Amniotic stem cell (primary cell): ENCODE measurements at regions not wholly inside any gene's neighbourhood (a gene's known extent, or its start where the extent isn't known, plus 50 kb on each side); places are given as distances from the start of the nearest gene placed in this dataset.
"Not testable (repeated sequence)": the region's sequence is repeated elsewhere in the genome, so short reads cannot be mapped to it uniquely, and the experiment has no call there.

Source experiments
- DNase-seq: peaks from one replicate; lab custom pipeline; 2025; lab: John Stamatoyannopoulos, UW

- DNase-seq: no peak
Measured at GRCh38 chr13:82963226-82964099, 918.8 kb downstream of the SLITRK1 start.

DNA sequence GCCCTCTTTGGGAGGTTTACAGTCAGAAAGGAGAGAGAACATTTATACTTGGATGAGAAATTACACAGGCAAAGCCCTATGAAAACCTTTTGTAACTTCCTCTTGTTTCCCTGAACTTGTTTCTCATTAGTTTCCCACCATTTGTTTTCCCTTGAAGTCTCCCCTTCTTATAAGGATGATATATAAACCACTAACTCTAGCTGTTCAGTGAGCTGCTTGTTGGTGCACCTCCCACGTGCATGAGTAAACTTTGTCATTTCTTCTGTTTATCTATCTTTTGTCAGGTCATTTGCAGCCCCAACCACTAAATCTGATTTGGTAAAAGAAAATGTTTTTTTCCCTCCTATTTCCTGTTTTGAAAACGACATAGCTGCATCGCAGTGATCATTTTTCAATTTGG is 919.9 kb downstream of the SLITRK1 start:
- DNase-seq: no peak

GRCh38 chr13:82961757-82962156 is 920.5 kb downstream of the SLITRK1 start:
- DNase-seq: no peak

- DNase-seq: not testable (repeated sequence)
Measured at GRCh38 chr13:82952336-82952735, 929.9 kb downstream of the SLITRK1 start.

DNA sequence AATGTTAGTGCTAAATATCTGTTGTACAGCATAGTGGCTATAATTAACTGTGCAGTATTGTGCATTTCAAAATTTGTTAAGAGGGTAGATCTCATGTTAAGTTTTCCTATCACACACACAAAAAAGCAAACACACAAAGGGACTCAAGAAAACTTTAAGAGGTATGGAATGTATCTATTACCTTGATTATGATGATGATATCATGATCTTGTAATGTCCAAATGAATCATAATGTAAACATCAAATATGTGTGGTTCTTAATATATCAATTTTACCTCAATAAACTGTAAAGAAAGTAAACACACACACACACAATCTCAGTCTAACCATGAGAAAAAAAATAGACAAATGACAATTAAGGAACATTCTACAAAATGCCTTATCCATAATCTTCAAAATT is 934.6 kb downstream of the SLITRK1 start:
- no peak for DNase-seq

GRCh38 chr13:82947191-82947621 is 935.1 kb downstream of the SLITRK1 start:
- DNase-seq: no peak

GRCh38 chr13:82938644-82939043 is 943.6 kb downstream of the SLITRK1 start:
- DNase-seq: no peak

GRCh38 chr13:82934000-82934399 is 948.3 kb downstream of the SLITRK1 start:
- DNase-seq: no peak

DNA sequence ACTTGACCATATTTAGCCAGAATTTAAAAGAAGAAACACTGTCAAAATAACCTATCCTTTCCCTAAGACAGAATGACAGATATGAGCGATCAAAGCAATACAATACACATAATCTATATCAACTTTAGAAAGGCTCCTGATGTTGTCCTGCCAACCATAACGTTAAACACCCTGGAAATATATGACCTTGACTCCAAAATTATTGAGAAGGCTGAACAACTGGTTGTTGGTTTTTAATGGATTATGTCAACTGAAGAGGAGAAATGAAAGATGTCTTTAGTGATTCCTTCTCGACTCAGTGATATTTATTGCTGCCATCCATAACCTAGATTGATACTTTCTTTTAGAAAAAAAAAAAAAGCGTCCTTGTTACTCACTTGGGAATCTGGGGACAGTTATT is 957.2 kb downstream of the SLITRK1 start:
- no peak for DNase-seq

DNA sequence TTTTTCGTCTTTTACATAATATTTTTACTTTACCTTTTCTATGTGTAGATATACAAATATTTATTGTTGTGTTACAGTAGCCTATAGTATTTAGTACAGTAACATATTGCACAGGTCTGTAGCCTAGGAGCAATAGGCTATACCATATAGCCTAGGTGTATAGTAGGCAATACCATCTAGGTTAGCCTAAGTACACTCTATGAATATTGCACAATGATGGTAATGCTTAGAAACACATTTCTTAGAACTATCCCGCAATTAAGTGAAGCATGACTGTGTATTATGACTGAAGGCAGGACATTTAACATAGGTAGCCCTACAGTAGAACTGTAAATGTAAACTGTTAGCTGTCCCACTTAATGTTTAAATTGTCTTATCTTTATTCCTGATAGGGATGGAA is 964.3 kb downstream of the SLITRK1 start:
- no peak for DNase-seq

GRCh38 chr13:82912564-82912963 is 969.7 kb downstream of the SLITRK1 start:
- no peak for DNase-seq

DNA sequence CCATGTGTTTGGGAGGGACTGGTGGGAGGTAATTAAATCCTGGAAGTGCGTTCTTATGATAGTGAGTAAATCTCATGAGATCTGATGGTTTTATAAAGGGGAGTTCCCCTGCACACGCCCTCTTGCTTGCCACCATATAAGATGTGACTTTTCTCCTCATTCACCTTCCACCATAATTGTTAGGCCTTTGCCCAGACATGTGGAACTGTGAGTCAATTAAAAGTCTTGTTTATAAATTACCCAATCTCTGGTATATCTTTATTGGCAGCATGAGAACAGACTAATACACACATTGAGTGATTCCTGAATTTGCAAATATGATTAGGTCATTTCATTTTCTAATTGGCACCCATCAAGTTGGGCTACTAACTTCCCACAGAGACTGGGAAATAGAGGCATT is 977.2 kb downstream of the SLITRK1 start:
- no peak for DNase-seq

- DNase-seq: no peak
Measured at GRCh38 chr13:82900453-82900852, 981.8 kb downstream of the SLITRK1 start.

DNA sequence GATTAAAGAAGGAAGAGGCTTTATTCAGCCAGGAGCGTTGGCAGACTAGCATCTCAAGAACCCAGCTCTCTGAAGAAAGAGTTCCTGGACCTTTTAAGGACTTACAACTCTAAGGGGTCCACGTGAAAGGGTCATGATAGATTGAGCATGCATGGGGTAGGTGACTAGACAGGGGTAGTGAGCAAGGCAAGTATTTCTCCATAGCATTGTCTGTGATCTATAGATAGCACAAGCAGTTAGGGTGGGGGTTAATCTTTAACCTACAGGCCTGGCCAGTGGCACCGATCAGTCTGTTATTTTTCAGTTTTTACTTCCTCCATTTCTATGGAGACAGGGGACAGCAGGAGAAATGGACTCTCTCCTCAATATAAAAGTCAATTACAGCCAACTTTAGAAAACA is 983.7 kb downstream of the SLITRK1 start:
- DNase-seq: no peak

GRCh38 chr13:82879921-82880320 is 1002.4 kb downstream of the SLITRK1 start:
- no peak for DNase-seq

DNA sequence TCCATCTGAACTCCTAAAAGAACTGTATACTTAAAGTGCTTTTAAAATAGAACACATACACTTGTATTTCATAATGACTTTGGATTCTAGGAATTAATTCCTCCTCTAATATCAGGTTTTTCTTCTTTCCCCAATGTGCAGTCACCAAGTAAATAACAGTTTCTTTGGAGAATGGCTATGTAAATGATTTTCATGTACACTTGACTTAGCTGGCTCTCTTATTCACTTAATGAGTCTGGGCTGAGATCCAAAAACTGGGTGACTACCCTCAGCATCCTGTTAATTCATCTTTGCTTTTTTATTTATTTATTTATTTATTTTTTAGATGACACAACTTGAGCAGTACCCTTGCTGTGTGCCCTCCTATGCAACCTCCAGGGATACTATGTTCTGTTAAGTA is 1003.7 kb downstream of the SLITRK1 start:
- peak; percentile 0 for DNase-seq

DNA sequence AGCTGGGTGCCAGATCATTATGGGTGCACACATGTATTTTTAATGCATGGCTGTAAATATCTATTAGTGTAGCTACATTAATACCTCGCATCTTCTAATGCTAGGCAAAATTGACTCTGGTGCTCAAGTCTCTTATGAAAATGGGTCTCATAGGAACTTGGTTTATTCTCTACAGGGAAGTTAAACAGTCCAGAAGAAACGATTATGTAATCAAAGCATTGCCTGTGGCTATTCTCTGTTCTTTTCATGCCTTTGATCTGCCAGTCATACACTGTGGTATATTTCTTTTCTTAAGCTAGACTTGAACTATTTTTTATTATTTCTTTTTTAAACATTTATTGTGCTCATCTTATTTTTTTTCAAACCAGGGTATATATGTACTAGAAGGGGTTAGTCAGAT is 1015.0 kb downstream of the SLITRK1 start:
- no peak for DNase-seq

GRCh38 chr13:82850644-82851043 is 1031.6 kb downstream of the SLITRK1 start:
- DNase-seq: no peak

DNA sequence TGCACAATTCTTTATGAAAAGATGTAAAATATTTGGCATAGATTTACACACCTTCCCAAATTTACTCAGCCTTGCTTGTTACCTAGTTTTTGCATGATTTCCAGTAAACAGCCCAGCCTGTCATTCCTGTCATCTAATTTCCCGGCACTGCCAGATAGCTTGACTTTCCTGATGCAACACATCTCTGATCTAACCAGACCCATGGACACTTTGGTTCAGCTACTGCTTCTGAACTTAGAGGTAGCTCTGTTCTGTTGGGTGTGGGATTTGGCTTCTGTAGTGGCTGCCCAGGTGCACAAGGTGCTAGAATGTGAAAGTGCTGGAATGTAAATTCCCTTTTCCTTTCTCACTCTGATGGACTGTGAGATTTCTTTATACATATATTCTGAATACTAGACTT is 1033.5 kb downstream of the SLITRK1 start:
- DNase-seq: no peak

DNA sequence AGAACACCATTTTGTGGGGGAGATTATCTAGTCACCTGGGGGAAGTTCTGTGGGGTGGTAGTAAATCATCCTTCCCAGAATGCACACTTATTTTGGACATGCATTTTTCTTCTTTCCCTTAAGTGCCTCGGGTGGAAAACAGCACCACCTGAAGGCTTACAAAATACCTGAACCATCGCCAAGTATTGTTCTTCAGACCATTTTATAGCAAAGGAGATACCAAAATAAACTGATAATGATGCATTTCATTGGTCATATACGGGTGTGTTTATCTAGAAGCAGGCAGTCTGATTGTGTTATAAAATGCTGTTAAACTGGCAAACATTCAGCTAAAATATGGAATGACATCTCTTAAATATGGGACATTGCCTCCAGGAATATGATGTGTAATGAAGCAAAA is 1034.7 kb downstream of the SLITRK1 start:
- DNase-seq: no peak

GRCh38 chr13:82833923-82834322 is 1048.4 kb downstream of the SLITRK1 start:
- peak; percentile 1 for DNase-seq

DNA sequence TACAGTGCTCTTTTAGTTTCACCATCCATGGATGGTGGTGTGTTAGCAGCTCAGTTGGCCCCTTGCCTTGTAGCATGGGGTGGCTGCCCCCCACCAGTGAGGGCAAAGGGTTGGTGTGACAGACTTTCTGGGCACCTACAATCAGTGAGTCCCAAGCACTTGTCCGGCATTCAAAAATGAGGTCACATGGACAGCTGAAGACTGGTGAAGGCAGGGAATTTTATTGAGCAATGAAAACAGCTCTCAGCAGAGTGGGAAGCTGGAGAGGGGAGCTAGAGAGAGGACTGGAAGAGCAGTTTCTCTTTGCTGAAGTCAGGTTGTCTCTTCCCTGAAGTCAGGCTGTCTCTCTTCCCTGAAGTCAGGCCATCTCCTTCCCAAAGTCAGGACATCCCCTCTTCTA is 1053.2 kb downstream of the SLITRK1 start:
- no peak for DNase-seq

DNA sequence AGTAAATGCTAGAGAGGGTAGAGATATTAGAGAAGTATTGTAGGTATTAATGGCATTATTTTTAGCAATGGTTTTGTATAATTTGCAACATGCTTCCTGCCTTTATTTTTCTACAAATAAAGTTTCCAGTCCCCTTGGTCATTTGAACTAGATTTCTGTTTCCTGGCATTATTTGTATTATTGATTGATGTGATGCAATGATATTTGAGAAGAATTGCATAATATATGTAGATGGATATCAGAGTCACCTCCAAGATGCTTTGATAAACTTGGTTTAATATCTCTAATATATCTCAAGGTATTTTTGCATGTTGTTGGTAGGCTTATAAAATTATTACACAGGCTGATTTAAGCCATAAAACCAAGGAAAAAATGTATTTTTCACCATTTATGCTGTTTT is 1054.5 kb downstream of the SLITRK1 start:
- DNase-seq: no peak

- DNase-seq: no peak
Measured at GRCh38 chr13:82822935-82823334, 1059.3 kb downstream of the SLITRK1 start.
